ENCODE measurements at regions not wholly inside any gene's neighbourhood (a gene's known extent, or its start where the extent isn't known, plus 50 kb on each side); places are given as distances from the start of the nearest gene placed in this dataset.

DNA sequence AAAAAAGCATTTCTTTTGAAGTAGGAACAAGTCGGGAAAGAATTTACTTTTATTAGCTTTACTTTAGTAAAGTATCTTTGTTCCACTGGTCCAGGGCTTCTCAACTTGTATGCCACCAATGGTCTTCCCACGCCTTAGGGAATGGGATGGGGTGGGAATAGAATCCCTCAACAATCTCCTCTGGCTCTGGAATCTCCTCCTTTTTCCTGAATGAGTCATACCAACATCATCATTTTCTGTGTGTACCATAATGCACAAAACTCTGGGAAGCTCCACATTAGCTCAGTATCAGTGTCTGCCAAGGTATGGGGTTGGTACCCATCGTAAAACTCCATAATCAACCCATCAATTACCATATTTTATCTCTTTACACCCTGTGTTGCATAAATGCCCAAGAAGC, 159.4 kb upstream of the BMPER start:
- ChIA-PET POLR2A (no interaction called here), CTCF (ENCODE audit: low intra/inter-chr PET ratio, low total read pairs) (no interaction called here)
- no peak overlapping the region for H2AFZ ChIP-seq (ENCODE audit: low read length)
- no TSS peak for BruUV-seq (replicated peaks)
- no peak overlapping the region for H3K4me3 ChIP-seq (replicated peaks in 1 of 3; ENCODE audit: insufficient read depth in 1 of 3, low read depth in 2 of 3, low read length in 3 of 3)
- no peak overlapping the region for H3K27ac ChIP-seq (ENCODE audit: extremely low read length, insufficient read depth, low read length)
- no peak for DNase-seq (ENCODE audit: low spot score)
- peaks cover 6% of the 10 kb centered on the region for H3K9me3 ChIP-seq (ENCODE audit: low read length)
- H4K20me1 ChIP-seq (ENCODE audit: insufficient read depth, low read length): no peaks in the 10 kb centered on the region
- TF ChIP-seq PCBP1 (IDR thresholded peaks at IDR 0.05; ENCODE audit: borderline replicate concordance, low read depth, low read length) (no peak), ZNF10 (CRISPR knock-in tag; IDR thresholded peaks at IDR 0.05; ENCODE audit: borderline replicate concordance, low read depth) (no peak)
- TF ChIP-seq, protein P1, sequence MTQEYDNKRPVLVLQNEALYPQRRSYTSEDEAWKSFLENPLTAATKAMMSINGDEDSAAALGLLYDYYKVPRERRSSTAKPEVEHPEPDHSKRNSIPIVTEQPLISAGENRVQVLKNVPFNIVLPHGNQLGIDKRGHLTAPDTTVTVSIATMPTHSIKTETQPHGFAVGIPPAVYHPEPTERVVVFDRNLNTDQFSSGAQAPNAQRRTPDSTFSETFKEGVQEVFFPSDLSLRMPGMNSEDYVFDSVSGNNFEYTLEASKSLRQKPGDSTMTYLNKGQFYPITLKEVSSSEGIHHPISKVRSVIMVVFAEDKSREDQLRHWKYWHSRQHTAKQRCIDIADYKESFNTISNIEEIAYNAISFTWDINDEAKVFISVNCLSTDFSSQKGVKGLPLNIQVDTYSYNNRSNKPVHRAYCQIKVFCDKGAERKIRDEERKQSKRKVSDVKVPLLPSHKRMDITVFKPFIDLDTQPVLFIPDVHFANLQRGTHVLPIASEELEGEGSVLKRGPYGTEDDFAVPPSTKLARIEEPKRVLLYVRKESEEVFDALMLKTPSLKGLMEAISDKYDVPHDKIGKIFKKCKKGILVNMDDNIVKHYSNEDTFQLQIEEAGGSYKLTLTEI (CRISPR knock-in tag; conservative IDR thresholded peaks at IDR 0.05): no peak
- FAIRE-seq: no peak
- no peak overlapping the region for H3K4me2 ChIP-seq (ENCODE audit: low read depth, low read length)
- intact Hi-C loops (cut with micrococcal nuclease; ENCODE audit: unreplicated experiment) (loop anchor here (2.0 to 10.0 kb wide), 3 partner anchors 29 to 561 kb away; no protein-coding TSS in a partner anchor), in situ Hi-C loops (cut with HindIII; ENCODE audit: extremely low pct_ligation_motif_present, low pct_unique_long_range_greater_than_20kb) (no loop called here)
- H3K4me1 ChIP-seq (ENCODE audit: insufficient read depth, low read length): peaks cover 5% of the 10 kb centered on the region
- no peaks in the 10 kb centered on the region for H3K27me3 ChIP-seq (ENCODE audit: control insufficient read depth in 1 of 2, insufficient read depth in 2 of 2, low read length in 2 of 2)
- no peaks in the 10 kb centered on the region for H3K36me3 ChIP-seq (replicated peaks in 1 of 2; ENCODE audit: control insufficient read depth in 1 of 2, insufficient read depth in 2 of 2, low read length in 2 of 2)
- no peak for ATAC-seq
- H3K9ac ChIP-seq (ENCODE audit: insufficient read depth, low read depth, low read length): no peak overlapping the region
- no peaks in the 10 kb centered on the region for H3K79me2 ChIP-seq (ENCODE audit: insufficient read depth, low read length)
- 45% methylated on average over 3 of the region's 3 CpGs for WGBS (ENCODE audit: low lambda C conversion rate)

DNA sequence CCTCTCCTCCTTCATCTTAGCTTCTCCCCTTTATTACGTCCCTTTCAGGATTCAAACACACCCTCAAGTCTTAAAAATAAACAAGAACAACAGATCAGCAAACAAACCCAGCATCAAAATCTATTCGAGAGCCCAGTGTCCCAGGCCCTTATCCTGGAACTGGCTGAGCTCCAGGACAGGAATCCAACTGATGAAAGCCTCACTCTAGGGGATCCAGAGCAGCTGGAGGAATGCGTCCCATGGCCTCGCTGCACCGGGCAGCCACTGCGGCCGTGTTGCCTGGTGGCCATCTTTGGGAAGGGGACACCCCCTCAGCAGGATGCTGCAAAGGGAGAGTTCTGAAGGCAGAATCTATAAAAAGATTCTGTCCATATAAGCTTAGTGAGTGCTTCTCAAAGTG, 156.5 kb upstream of the BMPER start:
- no peak overlapping the region for H3K27ac ChIP-seq (ENCODE audit: extremely low read length, insufficient read depth, low read length)
- in situ Hi-C loops (cut with HindIII; ENCODE audit: extremely low pct_ligation_motif_present, low pct_unique_long_range_greater_than_20kb): no loop called here
- intact Hi-C loops (cut with micrococcal nuclease; ENCODE audit: unreplicated experiment): loop anchor here (10.0 kb wide), 1 partner anchor 414 kb away; no protein-coding TSS in a partner anchor
- H3K9ac ChIP-seq (ENCODE audit: insufficient read depth, low read depth, low read length): no peak overlapping the region
- BruUV-seq (replicated peaks): no TSS peak
- no peak overlapping the region for H3K4me2 ChIP-seq (ENCODE audit: low read depth, low read length)
- 12% methylated on average over 7 of the region's 7 CpGs for WGBS (ENCODE audit: low lambda C conversion rate)
- H3K4me1 ChIP-seq (ENCODE audit: insufficient read depth, low read length): peaks cover 14% of the 10 kb centered on the region
- H4K20me1 ChIP-seq (ENCODE audit: insufficient read depth, low read length): no peaks in the 10 kb centered on the region
- H3K9me3 ChIP-seq (ENCODE audit: low read length): peaks cover 4% of the 10 kb centered on the region
- ATAC-seq (no peak), DNase-seq (ENCODE audit: low spot score) (no peak), FAIRE-seq (no peak)
- no peak overlapping the region for H2AFZ ChIP-seq (ENCODE audit: low read length)
- no peak overlapping the region for H3K4me3 ChIP-seq (replicated peaks in 1 of 3; ENCODE audit: insufficient read depth in 1 of 3, low read depth in 2 of 3, low read length in 3 of 3)
- ChIA-PET POLR2A (no interaction called here), CTCF (ENCODE audit: low intra/inter-chr PET ratio, low total read pairs) (no interaction called here)
- H3K79me2 ChIP-seq (ENCODE audit: insufficient read depth, low read length): no peaks in the 10 kb centered on the region
- H3K27me3 ChIP-seq (ENCODE audit: control insufficient read depth in 1 of 2, insufficient read depth in 2 of 2, low read length in 2 of 2): no peaks in the 10 kb centered on the region
- H3K36me3 ChIP-seq (replicated peaks in 1 of 2; ENCODE audit: control insufficient read depth in 1 of 2, insufficient read depth in 2 of 2, low read length in 2 of 2): no peaks in the 10 kb centered on the region
- TF ChIP-seq AHR (CRISPR knock-in tag; IDR thresholded peaks at IDR 0.05): no peak
- no peak for TF ChIP-seq MIER2 (CRISPR knock-in tag; IDR thresholded peaks at IDR 0.05)
- TF ChIP-seq SOX13 (IDR thresholded peaks at IDR 0.05): no peak
- no peak for TF ChIP-seq SOX13 (CRISPR knock-in tag; conservative IDR thresholded peaks at IDR 0.05 in 1 of 2, IDR thresholded peaks at IDR 0.05 in 1 of 2)
- no peak for TF ChIP-seq FLYWCH1 (CRISPR knock-in tag; IDR thresholded peaks at IDR 0.05)
- TF ChIP-seq TCF7L2 (IDR thresholded peaks at IDR 0.05; ENCODE audit: low read depth, low read length): no peak
- TF ChIP-seq, protein P2, sequence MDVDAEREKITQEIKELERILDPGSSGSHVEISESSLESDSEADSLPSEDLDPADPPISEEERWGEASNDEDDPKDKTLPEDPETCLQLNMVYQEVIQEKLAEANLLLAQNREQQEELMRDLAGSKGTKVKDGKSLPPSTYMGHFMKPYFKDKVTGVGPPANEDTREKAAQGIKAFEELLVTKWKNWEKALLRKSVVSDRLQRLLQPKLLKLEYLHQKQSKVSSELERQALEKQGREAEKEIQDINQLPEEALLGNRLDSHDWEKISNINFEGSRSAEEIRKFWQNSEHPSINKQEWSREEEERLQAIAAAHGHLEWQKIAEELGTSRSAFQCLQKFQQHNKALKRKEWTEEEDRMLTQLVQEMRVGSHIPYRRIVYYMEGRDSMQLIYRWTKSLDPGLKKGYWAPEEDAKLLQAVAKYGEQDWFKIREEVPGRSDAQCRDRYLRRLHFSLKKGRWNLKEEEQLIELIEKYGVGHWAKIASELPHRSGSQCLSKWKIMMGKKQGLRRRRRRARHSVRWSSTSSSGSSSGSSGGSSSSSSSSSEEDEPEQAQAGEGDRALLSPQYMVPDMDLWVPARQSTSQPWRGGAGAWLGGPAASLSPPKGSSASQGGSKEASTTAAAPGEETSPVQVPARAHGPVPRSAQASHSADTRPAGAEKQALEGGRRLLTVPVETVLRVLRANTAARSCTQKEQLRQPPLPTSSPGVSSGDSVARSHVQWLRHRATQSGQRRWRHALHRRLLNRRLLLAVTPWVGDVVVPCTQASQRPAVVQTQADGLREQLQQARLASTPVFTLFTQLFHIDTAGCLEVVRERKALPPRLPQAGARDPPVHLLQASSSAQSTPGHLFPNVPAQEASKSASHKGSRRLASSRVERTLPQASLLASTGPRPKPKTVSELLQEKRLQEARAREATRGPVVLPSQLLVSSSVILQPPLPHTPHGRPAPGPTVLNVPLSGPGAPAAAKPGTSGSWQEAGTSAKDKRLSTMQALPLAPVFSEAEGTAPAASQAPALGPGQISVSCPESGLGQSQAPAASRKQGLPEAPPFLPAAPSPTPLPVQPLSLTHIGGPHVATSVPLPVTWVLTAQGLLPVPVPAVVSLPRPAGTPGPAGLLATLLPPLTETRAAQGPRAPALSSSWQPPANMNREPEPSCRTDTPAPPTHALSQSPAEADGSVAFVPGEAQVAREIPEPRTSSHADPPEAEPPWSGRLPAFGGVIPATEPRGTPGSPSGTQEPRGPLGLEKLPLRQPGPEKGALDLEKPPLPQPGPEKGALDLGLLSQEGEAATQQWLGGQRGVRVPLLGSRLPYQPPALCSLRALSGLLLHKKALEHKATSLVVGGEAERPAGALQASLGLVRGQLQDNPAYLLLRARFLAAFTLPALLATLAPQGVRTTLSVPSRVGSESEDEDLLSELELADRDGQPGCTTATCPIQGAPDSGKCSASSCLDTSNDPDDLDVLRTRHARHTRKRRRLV (CRISPR knock-in tag; IDR thresholded peaks at IDR 0.05): no peak
- TF ChIP-seq ZNF382 (CRISPR knock-in tag; IDR thresholded peaks at IDR 0.05; ENCODE audit: borderline replicate concordance): no peak
- no peak for TF ChIP-seq SP140L (CRISPR knock-in tag; IDR thresholded peaks at IDR 0.05; ENCODE audit: borderline replicate concordance)

Measured in HepG2 (cell line).